IMR-90 (cell line): ENCODE measurements at regions not wholly inside any gene's neighbourhood (a gene's known extent, or its start where the extent isn't known, plus 50 kb on each side); places are given as distances from the start of the nearest gene placed in this dataset.

Experiments used
- CTCF ChIP-seq: conservative IDR thresholded peaks from 2 replicates; pipeline ENCODE4 v1.5.1; 2012; ENCODE audit warnings: mild to moderate bottlenecking, low read depth, low read length, improper control_type of control experiment
- FOS ChIP-seq: fragments of 150-350 bp; IDR thresholded peaks from 2 replicates; pipeline ENCODE4 v1.6.1; 2016; ENCODE audit warnings: low read depth, low read length

DNA sequence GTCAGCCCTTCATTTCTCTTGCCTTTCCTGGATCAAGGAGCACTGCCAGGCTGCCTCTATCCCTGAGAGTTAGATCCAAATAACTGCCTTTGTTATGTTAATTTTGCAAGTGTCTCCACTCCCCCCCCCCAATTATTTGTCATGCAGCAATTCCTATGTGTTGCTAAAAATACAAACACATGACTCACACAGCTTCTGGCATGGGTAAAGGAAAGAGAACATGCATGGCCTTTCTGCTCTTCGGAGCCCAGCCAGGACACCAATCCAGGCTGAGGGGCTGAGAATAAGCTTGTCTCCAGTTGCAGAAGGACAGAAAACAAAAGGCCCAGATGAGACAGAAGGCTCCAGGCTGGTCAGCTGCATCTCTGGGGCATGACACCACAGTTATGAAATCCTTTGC lies 148.0 kb upstream of the TNRC6C start:
- no peak for TF ChIP-seq CTCF
- no peak for TF ChIP-seq FOS
